ENCODE measurements at regions not wholly inside any gene's neighbourhood (a gene's known extent, or its start where the extent isn't known, plus 50 kb on each side); places are given as distances from the start of the nearest gene placed in this dataset.
"Not testable (repeated sequence)": the region's sequence is repeated elsewhere in the genome, so short reads cannot be mapped to it uniquely, and the experiment has no call there.

- H3K4me1 ChIP-seq: no peaks in the 10 kb centered on the region
- no peak for DNase-seq
- no peaks in the 10 kb centered on the region for H3K36me3 ChIP-seq
- H3K27me3 ChIP-seq: no peaks in the 10 kb centered on the region
- no peak for TF ChIP-seq CTCF (IDR thresholded peaks at IDR 0.05)
- no peak for TF ChIP-seq POLR2A (IDR thresholded peaks at IDR 0.05)
- intact Hi-C loops (cut with DNase I): no loop called here
- WGBS, 2 donors: 48 to 73% methylated on average over 4 of the region's 4 CpGs
- no peak overlapping the region for H3K4me3 ChIP-seq
- H3K27ac ChIP-seq: no peak overlapping the region
- peaks cover 0 to 9% (median 9%) of the 10 kb centered on the region in 3 donors for H3K9me3 ChIP-seq
These were observed 134.6 kb upstream of the TRIM24 start for GRCh38 chr7:138325434-138325833.

- Histone ChIP-seq H3K9me3 (peaks cover 0 to 33% (median 9%) of the 10 kb centered on the region in 3 donors), H3K4me1 (no peaks in the 10 kb centered on the region), H3K4me3 (no peak overlapping the region), H3K27ac (no peak overlapping the region), H3K27me3 (no peaks in the 10 kb centered on the region), H3K36me3 (no peaks in the 10 kb centered on the region)
- DNase-seq: no peak
- 67 to 80% methylated on average over 2 of the region's 2 CpGs for WGBS, 2 donors
- TF ChIP-seq CTCF (IDR thresholded peaks at IDR 0.05) (no peak), POLR2A (IDR thresholded peaks at IDR 0.05) (no peak)
- intact Hi-C loops (cut with DNase I): no loop called here
These were observed 131.8 kb upstream of the TRIM24 start for GRCh38 chr7:138328215-138328614.

GRCh38 chr7:138332850-138333249 is 127.2 kb upstream of the TRIM24 start:
- H3K9me3 ChIP-seq: peaks cover 3 to 56% (median 8%) of the 10 kb centered on the region in 3 donors
- intact Hi-C loops (cut with DNase I); DNase-seq; H3K27ac ChIP-seq; H3K4me1 ChIP-seq; H3K27me3 ChIP-seq; H3K36me3 ChIP-seq; H3K4me3 ChIP-seq: not testable (repeated sequence)
- WGBS, 2 donors: 81 to 85% methylated on average over 5 of the region's 5 CpGs

GRCh38 chr7:138338361-138338760 is 121.7 kb upstream of the TRIM24 start:
- DNase-seq: no peak
- no peaks in the 10 kb centered on the region for H3K4me1 ChIP-seq
- H3K27ac ChIP-seq: peak overlapping the region in 2 of 4 donors; percentile 0 to 21
- TF ChIP-seq POLR2A (IDR thresholded peaks at IDR 0.05) (no peak), CTCF (IDR thresholded peaks at IDR 0.05) (no peak)
- peaks cover 1 to 50% (median 3%) of the 10 kb centered on the region in 3 donors for H3K9me3 ChIP-seq
- intact Hi-C loops (cut with DNase I): no loop called here
- no peaks in the 10 kb centered on the region for H3K27me3 ChIP-seq
- H3K4me3 ChIP-seq: no peak overlapping the region
- H3K36me3 ChIP-seq: no peaks in the 10 kb centered on the region

- H3K27me3 ChIP-seq; H3K36me3 ChIP-seq; DNase-seq; H3K4me1 ChIP-seq; H3K4me3 ChIP-seq; intact Hi-C loops (cut with DNase I): not testable (repeated sequence)
- 90 to 94% methylated on average over 6 to 7 of the region's 7 CpGs for WGBS, 2 donors
- peaks cover 0 to 43% (median 1%) of the 10 kb centered on the region in 3 donors for H3K9me3 ChIP-seq
- peak overlapping the region in 2 of 4 donors; percentile 45 to 52 for H3K27ac ChIP-seq
These were observed 120.8 kb upstream of the TRIM24 start for GRCh38 chr7:138339229-138339628.

GRCh38 chr7:138342990-138343389 is 117.1 kb upstream of the TRIM24 start:
- no peak overlapping the region for H3K4me3 ChIP-seq
- H3K4me1 ChIP-seq: no peaks in the 10 kb centered on the region
- intact Hi-C loops (cut with DNase I): no loop called here
- H3K9me3 ChIP-seq: peaks cover 0 to 50% (median 10%) of the 10 kb centered on the region in 3 donors
- no peak for TF ChIP-seq CTCF (IDR thresholded peaks at IDR 0.05)
- TF ChIP-seq POLR2A (IDR thresholded peaks at IDR 0.05): no peak
- no peaks in the 10 kb centered on the region for H3K36me3 ChIP-seq
- no peak overlapping the region for H3K27ac ChIP-seq
- H3K27me3 ChIP-seq: no peaks in the 10 kb centered on the region
- DNase-seq: no peak
- 78 to 79% methylated on average over 4 of the region's 4 CpGs for WGBS, 2 donors

Data from esophagus squamous epithelium (tissue), 5 donors.